ENCODE measurements at regions not wholly inside any gene's neighbourhood (a gene's known extent, or its start where the extent isn't known, plus 50 kb on each side); places are given as distances from the start of the nearest gene placed in this dataset.

DNA sequence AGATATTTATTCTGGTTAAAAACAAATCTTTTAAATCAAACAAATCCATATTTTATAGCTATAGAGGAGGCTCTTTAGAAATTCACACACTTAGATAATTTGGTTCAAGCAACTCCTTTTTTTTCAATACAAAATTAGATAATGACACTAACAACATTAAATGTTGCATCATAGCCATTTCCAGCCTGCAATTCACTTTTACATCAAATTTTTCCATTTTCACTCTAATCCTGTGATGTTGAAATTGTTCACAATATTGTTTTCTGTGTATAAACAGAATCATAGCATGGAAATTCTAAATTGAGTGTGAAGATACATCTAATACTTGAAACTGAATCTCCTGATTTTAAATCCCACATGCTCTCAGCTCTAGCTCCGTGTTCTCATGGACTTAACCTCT is 482.6 kb downstream of the INHBA start:
- Histone ChIP-seq H3K4me3 (ENCODE audit: low read depth in 1 of 3, low read length in 3 of 3) (no peak overlapping the region), H3K4me1 (ENCODE audit: control insufficient read depth in 4 of 4, insufficient read depth in 4 of 4, low read length in 3 of 4) (no peaks in the 10 kb centered on the region), H3K27me3 (ENCODE audit: control insufficient read depth in 4 of 4, insufficient read depth in 4 of 4, low read length in 3 of 4) (no peaks in the 10 kb centered on the region), H3K9me3 (ENCODE audit: control insufficient read depth in 4 of 4, low read length in 3 of 4) (no peaks in the 10 kb centered on the region), H3K9ac (ENCODE audit: low read depth in 1 of 2, low read length in 2 of 2) (no peak overlapping the region), H3K27ac (ENCODE audit: low read depth in 1 of 2, low read length in 2 of 2) (no peak overlapping the region), H3K36me3 (ENCODE audit: control insufficient read depth in 4 of 4, insufficient read depth in 3 of 4, low read depth in 1 of 4, low read length in 3 of 4) (no peaks in the 10 kb centered on the region)
- TF ChIP-seq REST (IDR thresholded peaks at IDR 0.05): no peak
- no peak for TF ChIP-seq MAX (IDR thresholded peaks at IDR 0.05)
- TF ChIP-seq JUND (IDR thresholded peaks at IDR 0.05): no peak
- TF ChIP-seq RXRA (IDR thresholded peaks at IDR 0.05): no peak
- TF ChIP-seq HNF4A (conservative IDR thresholded peaks at IDR 0.05): no peak
- TF ChIP-seq RAD21 (IDR thresholded peaks at IDR 0.05): no peak
- no peak for TF ChIP-seq FOXA1 (IDR thresholded peaks at IDR 0.05)
- no peak for TF ChIP-seq GABPA (IDR thresholded peaks at IDR 0.05 in 1 of 2, conservative IDR thresholded peaks at IDR 0.05 in 1 of 2)
- TF ChIP-seq FOXA2 (IDR thresholded peaks at IDR 0.05): no peak
- TF ChIP-seq CTCF (IDR thresholded peaks at IDR 0.05; ENCODE audit: low read depth, low read length, missing input control): no peak
- TF ChIP-seq TAF1 (conservative IDR thresholded peaks at IDR 0.05): no peak
- 64% methylated on average over 1 of the region's 1 CpG for WGBS
- no peak for DNase-seq (ENCODE audit: low spot score)

GRCh38 chr7:41219276-41219675 is 483.6 kb downstream of the INHBA start:
- no peak for DNase-seq (ENCODE audit: low spot score)
- no peaks in the 10 kb centered on the region for H3K27me3 ChIP-seq (ENCODE audit: control insufficient read depth in 4 of 4, insufficient read depth in 4 of 4, low read length in 3 of 4)
- WGBS: 53% methylated on average over 2 of the region's 2 CpGs
- no peak overlapping the region for H3K9ac ChIP-seq (ENCODE audit: low read depth in 1 of 2, low read length in 2 of 2)
- no peaks in the 10 kb centered on the region for H3K4me1 ChIP-seq (ENCODE audit: control insufficient read depth in 4 of 4, insufficient read depth in 4 of 4, low read length in 3 of 4)
- H3K4me3 ChIP-seq (ENCODE audit: low read depth in 1 of 3, low read length in 3 of 3): no peak overlapping the region
- no peak for TF ChIP-seq RAD21 (IDR thresholded peaks at IDR 0.05)
- TF ChIP-seq HNF4A (conservative IDR thresholded peaks at IDR 0.05): no peak
- TF ChIP-seq FOXA2 (IDR thresholded peaks at IDR 0.05): no peak
- no peak for TF ChIP-seq CTCF (IDR thresholded peaks at IDR 0.05; ENCODE audit: low read depth, low read length, missing input control)
- no peak for TF ChIP-seq FOXA1 (IDR thresholded peaks at IDR 0.05)
- no peak for TF ChIP-seq NR2F2 (IDR thresholded peaks at IDR 0.05)
- no peak for TF ChIP-seq ATF3 (IDR thresholded peaks at IDR 0.05)
- TF ChIP-seq SP1 (IDR thresholded peaks at IDR 0.05): no peak
- TF ChIP-seq HNF4G (IDR thresholded peaks at IDR 0.05): no peak
- no peak for TF ChIP-seq MAX (IDR thresholded peaks at IDR 0.05)
- no peak for TF ChIP-seq JUND (IDR thresholded peaks at IDR 0.05)
- TF ChIP-seq RXRA (IDR thresholded peaks at IDR 0.05): no peak
- no peak for TF ChIP-seq YY1 (IDR thresholded peaks at IDR 0.05)
- TF ChIP-seq ZBTB33 (IDR thresholded peaks at IDR 0.05): no peak
- TF ChIP-seq GABPA (IDR thresholded peaks at IDR 0.05 in 1 of 2, conservative IDR thresholded peaks at IDR 0.05 in 1 of 2): no peak
- no peaks in the 10 kb centered on the region for H3K36me3 ChIP-seq (ENCODE audit: control insufficient read depth in 4 of 4, insufficient read depth in 3 of 4, low read depth in 1 of 4, low read length in 3 of 4)
- H3K9me3 ChIP-seq (ENCODE audit: control insufficient read depth in 4 of 4, low read length in 3 of 4): no peaks in the 10 kb centered on the region
- no peak overlapping the region for H3K27ac ChIP-seq (ENCODE audit: low read depth in 1 of 2, low read length in 2 of 2)

All from liver (tissue), 8 donors.